IMR-90 (cell line): ENCODE measurements at regions not wholly inside any gene's neighbourhood (a gene's known extent, or its start where the extent isn't known, plus 50 kb on each side); places are given as distances from the start of the nearest gene placed in this dataset.

Experiments used
- ATAC-seq: fragments of 200-7000 bp; cut with Tn5 transposase; 2 replicates; pipeline ENCODE4 v1.9.1; 2020; ENCODE audit warnings: low read depth, mild to moderate bottlenecking, moderate library complexity
- BruUV-seq: library from RNA; stranded (reverse); fragments of 400-500 nt; replicated peaks from 2 replicates; lab custom pipeline; 2021; lab: Mats Ljungman, UMichigan
- CTCF ChIA-PET: fragments of 300-600 bp; formaldehyde crosslinking; extraction: SDS; loops from one replicate; lab custom pipeline; 2021; ENCODE audit warnings: antibody characterized with exemption; lab: Yijun Ruan, JAX
- POLR2A ChIA-PET: fragments of 300-600 bp; sonication (Branson Sonifier 250); formaldehyde crosslinking; loops from one replicate; lab custom pipeline; 2022; ENCODE audit warnings: antibody characterized with exemption; ENCODE audit not compliant: unreplicated experiment; lab: Charles Lee
- DNase-seq: peaks from one replicate; pipeline ENCODE4 v3.0.0; 2013
- H2AFZ ChIP-seq: replicated peaks from 2 replicates; pipeline ENCODE3; 2013; ENCODE audit warnings: low read length, mild to moderate bottlenecking; ENCODE audit not compliant: poor library complexity
- H2AK5ac ChIP-seq: 2 replicates; pipeline ENCODE4 v1.6.1; 2013; ENCODE audit warnings: low read depth, low read length, inconsistent platforms
- H2AK9ac ChIP-seq: replicated peaks from 2 replicates; pipeline ENCODE3; 2013; ENCODE audit warnings: mild to moderate bottlenecking, low read depth, low read length, moderate library complexity; ENCODE audit not compliant: poor library complexity
- H2BK120ac ChIP-seq: 2 replicates; pipeline ENCODE4 v1.6.1; 2013; ENCODE audit warnings: low read depth, low read length, inconsistent platforms
- H2BK15ac ChIP-seq: 3 replicates; pipeline ENCODE4 v1.6.1; 2013; ENCODE audit warnings: low read depth, low read length, inconsistent platforms
- H2BK20ac ChIP-seq: 2 replicates; pipeline ENCODE4 v1.6.1; 2013; ENCODE audit warnings: low read depth, mild to moderate bottlenecking, inconsistent platforms, low read length, moderate library complexity
- H2BK5ac ChIP-seq: 2 replicates; pipeline ENCODE4 v1.6.1; 2013; ENCODE audit warnings: mild to moderate bottlenecking, low read depth, low read length, inconsistent platforms; ENCODE audit not compliant: poor library complexity, severe bottlenecking
- H3K14ac ChIP-seq: replicated peaks from 2 replicates; pipeline ENCODE4 v1.6.1; 2013; ENCODE audit warnings: low read depth, low read length, inconsistent platforms
- H3K18ac ChIP-seq: 2 replicates; pipeline ENCODE4 v1.6.1; 2013; ENCODE audit warnings: low read depth, low read length, control low read depth
- H3K23ac ChIP-seq: 2 replicates; pipeline ENCODE4 v1.6.1; 2013; ENCODE audit warnings: low read depth, low read length, inconsistent platforms
- H3K27ac ChIP-seq: 2 replicates; pipeline ENCODE4 v1.5.1; 2013; ENCODE audit warnings: mild to moderate bottlenecking, control low read depth, low read length; ENCODE audit not compliant: insufficient read depth
- H3K27me3 ChIP-seq: 2 replicates; pipeline ENCODE4 v1.6.1; 2013; ENCODE audit warnings: low read length; ENCODE audit not compliant: control insufficient read depth, insufficient read depth
- H3K36me3 ChIP-seq: 2 replicates; pipeline ENCODE4 v1.6.1; 2013; ENCODE audit warnings: low read length, mixed read lengths; ENCODE audit not compliant: control insufficient read depth, insufficient read depth
- H3K4ac ChIP-seq: 2 replicates; pipeline ENCODE4 v1.6.1; 2013; ENCODE audit warnings: low read depth, low read length, inconsistent platforms
- H3K4me1 ChIP-seq: 2 replicates; pipeline ENCODE4 v1.6.1; 2013; ENCODE audit warnings: low read length, mixed read lengths; ENCODE audit not compliant: control insufficient read depth, insufficient read depth
- H3K4me2 ChIP-seq: 2 replicates; pipeline ENCODE4 v1.6.1; 2013; ENCODE audit warnings: low read depth, mild to moderate bottlenecking, control low read depth, low read length, moderate library complexity
- H3K4me3 ChIP-seq: 2 replicates; pipeline ENCODE4 v1.5.1; 2013; ENCODE audit warnings: low read depth, mild to moderate bottlenecking, control low read depth, low read length, moderate library complexity; ENCODE audit not compliant: insufficient read depth
- H3K56ac ChIP-seq: 2 replicates; pipeline ENCODE4 v1.6.1; 2013; ENCODE audit warnings: low read length, inconsistent platforms; ENCODE audit not compliant: insufficient read depth; ENCODE audit errors: extremely low read depth
- H3K79me1 ChIP-seq, 2 experiments: 2 replicates each; pipeline ENCODE4 v1.6.1; 2013; ENCODE audit warnings: low read length in 2 of 2, inconsistent platforms in 1 of 2, low read depth in 1 of 2
- H3K9ac ChIP-seq: 2 replicates; pipeline ENCODE4 v1.6.1; 2013; ENCODE audit warnings: low read depth, low read length, control low read depth
- H3K9me1 ChIP-seq: 2 replicates; pipeline ENCODE4 v1.6.1; 2013; ENCODE audit warnings: low read length, inconsistent platforms; ENCODE audit not compliant: insufficient read depth
- H3K9me3 ChIP-seq: 2 replicates; pipeline ENCODE4 v1.6.1; 2013; ENCODE audit warnings: low read length; ENCODE audit not compliant: control insufficient read depth, insufficient read depth
- H4K20me1 ChIP-seq: 2 replicates; pipeline ENCODE4 v1.6.1; 2013; ENCODE audit warnings: low read length, inconsistent platforms; ENCODE audit not compliant: insufficient read depth
- H4K5ac ChIP-seq: 2 replicates; pipeline ENCODE4 v1.6.1; 2013; ENCODE audit warnings: mild to moderate bottlenecking, low read depth, low read length, control low read depth
- H4K8ac ChIP-seq, 2 experiments: 2 replicates each; pipeline ENCODE4 v1.6.1; 2013; ENCODE audit warnings: low read depth in 2 of 2, low read length in 2 of 2, control low read depth in 1 of 2, inconsistent platforms in 1 of 2
- H4K91ac ChIP-seq: 2 replicates; pipeline ENCODE4 v1.6.1; 2013; ENCODE audit warnings: low read depth, low read length, inconsistent platforms; ENCODE audit not compliant: insufficient read depth
- BHLHE40 ChIP-seq: fragments of 150-350 bp; IDR thresholded peaks from 2 replicates; pipeline ENCODE4 v1.6.1; 2016; ENCODE audit warnings: mild to moderate bottlenecking, low read depth, low read length
- CEBPB ChIP-seq: IDR thresholded peaks from 2 replicates; pipeline ENCODE4 v1.6.1; 2012; ENCODE audit warnings: low read depth, low read length, improper control_type of control experiment
- CHD1 ChIP-seq: IDR thresholded peaks from 2 replicates; pipeline ENCODE4 v1.6.1; 2012; ENCODE audit warnings: low read depth, low read length, improper control_type of control experiment
- FOS ChIP-seq: fragments of 150-350 bp; IDR thresholded peaks from 2 replicates; pipeline ENCODE4 v1.6.1; 2016; ENCODE audit warnings: low read depth, low read length
- MAFK ChIP-seq: IDR thresholded peaks from 2 replicates; pipeline ENCODE4 v1.6.1; 2012; ENCODE audit warnings: low read depth, low read length, improper control_type of control experiment
- MAZ ChIP-seq: IDR thresholded peaks from 2 replicates; pipeline ENCODE4 v1.6.1; 2012; ENCODE audit warnings: low read depth, mild to moderate bottlenecking, low read length, improper control_type of control experiment, moderate library complexity, borderline replicate concordance
- NFE2L2 ChIP-seq: fragments of 150-350 bp; IDR thresholded peaks from 2 replicates; pipeline ENCODE4 v1.6.1; 2016; ENCODE audit warnings: low read depth, mild to moderate bottlenecking, low read length
- POLR2A ChIP-seq: IDR thresholded peaks from 2 replicates; pipeline ENCODE4 v1.6.1; 2012; ENCODE audit warnings: mild to moderate bottlenecking, low read depth, low read length
- RAD21 ChIP-seq: IDR thresholded peaks from 2 replicates; pipeline ENCODE4 v1.6.1; 2012; ENCODE audit warnings: low read length, improper control_type of control experiment
- RCOR1 ChIP-seq: IDR thresholded peaks from 2 replicates; pipeline ENCODE4 v1.6.1; 2012; ENCODE audit warnings: mild to moderate bottlenecking, low read length, improper control_type of control experiment; ENCODE audit not compliant: insufficient replicate concordance
- RFX5 ChIP-seq: IDR thresholded peaks from 2 replicates; pipeline ENCODE4 v1.8.0; 2012; ENCODE audit warnings: low read depth, mild to moderate bottlenecking, low read length, moderate library complexity
- SMC3 ChIP-seq: fragments of 150-350 bp; IDR thresholded peaks from 2 replicates; pipeline ENCODE4 v1.6.1; 2016; ENCODE audit warnings: low read depth, mild to moderate bottlenecking, antibody characterized with exemption, low read length, moderate library complexity
- WGBS, 2 experiments: methylation state at CpG; one replicate each; pipeline versions ENCODE4 v1.1.5 to v1.1.7; 2013; ENCODE audit warnings: missing lambda C conversion rate in 2 of 2; ENCODE audit not compliant: insufficient read length in 1 of 2; ENCODE audit errors: extremely low coverage in 2 of 2; 5-methylcytosine and 5-hydroxymethylcytosine counted together
- dilution Hi-C: fragments of 300-500 bp; cut with HindIII; formaldehyde crosslinking; loops from one replicate; pipeline ENCODE4 v1.14.3; 2018; ENCODE audit warnings: low sequenced_read_pairs; ENCODE audit not compliant: unreplicated experiment
- in situ Hi-C: fragments of 300-500 bp; cut with MboI; formaldehyde crosslinking; loops from 3 replicates; pipeline ENCODE4 v1.14.3; 2019; ENCODE audit warnings: low sequenced_read_pairs, inconsistent platforms, mixed read lengths
- intact Hi-C: fragments of 100-400 bp; cut with micrococcal nuclease; formaldehyde crosslinking; loops from 2 replicates; pipeline ENCODE4 v1.10.0; 2022
- TF ChIP-seq, protein P1 (sequence below): fragments of 150-350 bp; IDR thresholded peaks from 2 replicates; pipeline ENCODE4 v1.6.1; 2016; ENCODE audit warnings: low read depth, mild to moderate bottlenecking, low read length, moderate library complexity, borderline replicate concordance
- TF ChIP-seq, protein P2 (sequence below): fragments of 150-350 bp; IDR thresholded peaks from 2 replicates; pipeline ENCODE4 v1.6.1; 2017; ENCODE audit warnings: mild to moderate bottlenecking, antibody characterized with exemption, low read length, low read depth
- TF ChIP-seq, protein P3 (sequence below): conservative IDR thresholded peaks from 2 replicates; pipeline ENCODE4 v1.5.1; 2012; ENCODE audit warnings: mild to moderate bottlenecking, low read depth, low read length, improper control_type of control experiment

DNA sequence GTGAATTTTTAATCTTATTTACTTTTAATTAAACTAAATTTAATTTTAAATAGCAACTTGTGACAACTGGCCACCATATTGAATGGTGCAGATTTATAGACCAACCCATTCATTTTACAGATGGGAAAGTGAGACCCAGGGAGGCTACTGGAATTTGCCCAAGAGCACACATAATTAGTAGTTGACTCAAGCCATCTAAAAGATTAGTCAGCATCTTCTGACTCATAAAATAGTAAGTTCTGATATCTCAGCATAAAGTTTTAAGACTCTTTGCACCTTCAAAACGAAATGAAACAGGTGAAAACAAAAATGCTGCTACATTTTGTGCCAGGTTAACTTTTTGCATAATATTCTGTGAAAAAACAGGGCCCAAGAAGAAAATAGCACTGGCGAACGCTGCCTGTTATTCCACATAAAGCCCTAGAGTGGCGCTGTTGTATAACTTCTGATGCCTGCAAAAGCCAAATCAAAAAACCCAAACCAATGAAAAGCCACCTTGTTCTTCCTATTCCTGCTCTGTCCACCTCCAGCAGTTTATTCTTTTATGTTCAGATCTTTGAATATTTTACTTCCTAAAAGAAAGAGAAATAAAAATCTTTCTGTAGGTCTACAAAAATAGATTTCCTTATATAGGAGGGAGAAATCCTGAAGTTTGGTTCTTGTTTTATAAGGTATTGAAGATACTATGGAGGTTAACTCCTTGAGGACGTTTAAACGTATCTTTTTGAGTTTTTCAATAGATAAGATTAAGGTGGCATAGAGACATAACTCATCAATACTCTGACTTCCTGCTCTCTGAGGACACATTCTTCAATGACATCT, 62.8 kb downstream of the OTOL1 start:
- H4K5ac ChIP-seq = no peak overlapping the region
- TF ChIP-seq, protein P1, sequence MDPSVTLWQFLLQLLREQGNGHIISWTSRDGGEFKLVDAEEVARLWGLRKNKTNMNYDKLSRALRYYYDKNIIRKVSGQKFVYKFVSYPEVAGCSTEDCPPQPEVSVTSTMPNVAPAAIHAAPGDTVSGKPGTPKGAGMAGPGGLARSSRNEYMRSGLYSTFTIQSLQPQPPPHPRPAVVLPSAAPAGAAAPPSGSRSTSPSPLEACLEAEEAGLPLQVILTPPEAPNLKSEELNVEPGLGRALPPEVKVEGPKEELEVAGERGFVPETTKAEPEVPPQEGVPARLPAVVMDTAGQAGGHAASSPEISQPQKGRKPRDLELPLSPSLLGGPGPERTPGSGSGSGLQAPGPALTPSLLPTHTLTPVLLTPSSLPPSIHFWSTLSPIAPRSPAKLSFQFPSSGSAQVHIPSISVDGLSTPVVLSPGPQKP = no peak
- TF ChIP-seq MAFK (peak; percentile 39; the same call in 1 of the 2 replicates), FOS (no peak), RFX5 (no peak), RCOR1 (no peak), POLR2A (no peak), NFE2L2 (no peak), CEBPB (no peak), RAD21 (peak; percentile 58), MAZ (no peak), BHLHE40 (no peak), CHD1 (no peak), SMC3 (peak; percentile 13; the same call in 1 of the 2 replicates)
- TF ChIP-seq, protein P2, sequence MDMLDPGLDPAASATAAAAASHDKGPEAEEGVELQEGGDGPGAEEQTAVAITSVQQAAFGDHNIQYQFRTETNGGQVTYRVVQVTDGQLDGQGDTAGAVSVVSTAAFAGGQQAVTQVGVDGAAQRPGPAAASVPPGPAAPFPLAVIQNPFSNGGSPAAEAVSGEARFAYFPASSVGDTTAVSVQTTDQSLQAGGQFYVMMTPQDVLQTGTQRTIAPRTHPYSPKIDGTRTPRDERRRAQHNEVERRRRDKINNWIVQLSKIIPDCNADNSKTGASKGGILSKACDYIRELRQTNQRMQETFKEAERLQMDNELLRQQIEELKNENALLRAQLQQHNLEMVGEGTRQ = no peak
- TF ChIP-seq, protein P3, sequence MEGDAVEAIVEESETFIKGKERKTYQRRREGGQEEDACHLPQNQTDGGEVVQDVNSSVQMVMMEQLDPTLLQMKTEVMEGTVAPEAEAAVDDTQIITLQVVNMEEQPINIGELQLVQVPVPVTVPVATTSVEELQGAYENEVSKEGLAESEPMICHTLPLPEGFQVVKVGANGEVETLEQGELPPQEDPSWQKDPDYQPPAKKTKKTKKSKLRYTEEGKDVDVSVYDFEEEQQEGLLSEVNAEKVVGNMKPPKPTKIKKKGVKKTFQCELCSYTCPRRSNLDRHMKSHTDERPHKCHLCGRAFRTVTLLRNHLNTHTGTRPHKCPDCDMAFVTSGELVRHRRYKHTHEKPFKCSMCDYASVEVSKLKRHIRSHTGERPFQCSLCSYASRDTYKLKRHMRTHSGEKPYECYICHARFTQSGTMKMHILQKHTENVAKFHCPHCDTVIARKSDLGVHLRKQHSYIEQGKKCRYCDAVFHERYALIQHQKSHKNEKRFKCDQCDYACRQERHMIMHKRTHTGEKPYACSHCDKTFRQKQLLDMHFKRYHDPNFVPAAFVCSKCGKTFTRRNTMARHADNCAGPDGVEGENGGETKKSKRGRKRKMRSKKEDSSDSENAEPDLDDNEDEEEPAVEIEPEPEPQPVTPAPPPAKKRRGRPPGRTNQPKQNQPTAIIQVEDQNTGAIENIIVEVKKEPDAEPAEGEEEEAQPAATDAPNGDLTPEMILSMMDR = peak; percentile 63

More for the DNA sequence above, 62.8 kb downstream of the OTOL1 start:
- H3K27me3 ChIP-seq = no peaks in the 10 kb centered on the region
- ChIA-PET POLR2A (no interaction called here), CTCF (no interaction called here)
- no peaks in the 10 kb centered on the region for H3K4me1 ChIP-seq
- in situ Hi-C loops = no loop called here
- ATAC-seq (no peak), DNase-seq (peak; percentile 9)
- no peaks in the 10 kb centered on the region for H4K20me1 ChIP-seq
- no peak overlapping the region for H3K9ac ChIP-seq
- no peak overlapping the region for H2BK15ac ChIP-seq
- no peak overlapping the region for H2AFZ ChIP-seq
- H3K23ac ChIP-seq = no peak overlapping the region
- dilution Hi-C loops = no loop called here
- no peak overlapping the region for H3K18ac ChIP-seq
- H2AK5ac ChIP-seq = no peak overlapping the region
- no peak overlapping the region for H3K56ac ChIP-seq
- no peak overlapping the region for H2BK120ac ChIP-seq
- H3K4me2 ChIP-seq = no peak overlapping the region
- intact Hi-C loops = no loop called here
- H3K27ac ChIP-seq = no peak overlapping the region
- no peak overlapping the region for H4K91ac ChIP-seq
- H3K79me1 ChIP-seq = no peaks in the 10 kb centered on the region
- no peak overlapping the region for H2BK20ac ChIP-seq
- no peaks in the 10 kb centered on the region for H3K9me3 ChIP-seq
- WGBS, 2 experiments = 0% methylated on average over 1 of the region's 6 CpGs; no CpG with 5 or more reads in 1 of the 2 experiments
- no peak overlapping the region for H2BK5ac ChIP-seq
- H3K4ac ChIP-seq = no peak overlapping the region
- no TSS peak for BruUV-seq
- no peaks in the 10 kb centered on the region for H3K36me3 ChIP-seq
- H3K14ac ChIP-seq = no peak overlapping the region
- no peak overlapping the region for H2AK9ac ChIP-seq
- H3K4me3 ChIP-seq = no peak overlapping the region
- no peaks in the 10 kb centered on the region for H3K9me1 ChIP-seq
- H4K8ac ChIP-seq = no peak overlapping the region
